SKM-1 treated with dmso at 0.1 percent for 144 hours (cell line): ENCODE measurements at regions not wholly inside any gene's neighbourhood (a gene's known extent, or its start where the extent isn't known, plus 50 kb on each side); places are given as distances from the start of the nearest gene placed in this dataset.

Experiments used
- DNase-seq: peaks from one replicate; lab custom pipeline; 2025; ENCODE audit not compliant: unreplicated experiment; lab: John Stamatoyannopoulos, UW

GRCh38 chr1:191636345-191636744 is 521.9 kb upstream of the RGS18 start:
- no peak for DNase-seq

GRCh38 chr1:191641420-191642260 is 516.6 kb upstream of the RGS18 start:
- DNase-seq = no peak

DNA sequence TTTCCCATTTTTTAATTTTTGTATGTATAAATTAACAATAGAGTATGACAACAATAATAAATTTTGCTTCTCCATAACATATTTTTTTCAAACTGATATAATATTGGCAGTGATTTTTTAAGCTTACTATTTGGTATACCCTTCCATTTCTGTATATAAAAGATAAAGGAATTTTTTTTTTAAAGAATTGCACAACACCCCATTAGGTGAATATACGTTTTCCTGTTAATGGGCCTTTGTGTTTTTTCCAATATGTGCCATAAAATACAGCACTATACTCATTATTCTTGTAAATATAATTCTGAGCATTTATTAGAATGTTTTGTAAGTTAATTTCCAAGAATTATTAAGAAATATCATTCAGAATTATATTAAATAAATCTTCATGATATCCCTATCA is 515.2 kb upstream of the RGS18 start:
- DNase-seq = no peak

GRCh38 chr1:191648939-191649338 is 509.3 kb upstream of the RGS18 start:
- no peak for DNase-seq

GRCh38 chr1:191662051-191662450 is 496.2 kb upstream of the RGS18 start:
- DNase-seq = no peak

DNA sequence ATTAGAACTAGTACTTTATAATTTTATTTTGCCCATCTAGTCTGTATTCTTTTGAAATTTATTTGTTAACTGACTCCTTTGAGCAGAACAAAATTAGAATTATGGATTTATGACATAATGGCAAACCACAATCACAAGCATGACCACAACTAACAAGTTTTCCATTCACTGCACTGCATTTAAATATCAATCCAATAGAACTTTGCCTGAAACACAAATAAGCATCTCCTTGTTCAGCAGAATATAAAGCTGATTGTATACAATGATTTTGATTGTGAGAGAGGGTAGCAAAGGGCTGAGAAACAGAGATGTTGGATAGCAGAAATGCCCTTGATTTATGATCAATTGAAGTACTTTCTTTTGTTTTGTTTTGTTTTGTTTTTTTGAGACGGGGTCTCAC is 495.5 kb upstream of the RGS18 start:
- DNase-seq = no peak

GRCh38 chr1:191668525-191668924 is 489.7 kb upstream of the RGS18 start:
- DNase-seq = no peak

DNA sequence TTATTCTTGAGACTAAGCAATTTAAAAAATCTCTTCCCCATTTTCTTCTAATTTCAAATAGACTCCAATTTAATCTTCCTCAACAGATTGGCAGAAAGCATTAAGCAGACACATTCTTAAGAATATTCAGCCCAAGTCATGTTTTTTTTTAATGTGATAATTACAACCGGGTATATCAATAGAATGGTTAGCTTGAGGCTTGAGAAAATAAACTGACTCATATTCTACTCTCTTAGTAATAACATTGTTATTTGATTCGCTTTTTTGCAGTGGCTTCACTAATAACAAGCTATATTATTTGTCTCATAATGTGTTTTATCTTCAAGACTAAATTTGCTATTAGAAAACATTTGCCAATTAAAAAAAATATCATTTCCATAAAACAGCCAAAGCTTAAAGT is 488.6 kb upstream of the RGS18 start:
- DNase-seq = no peak

DNA sequence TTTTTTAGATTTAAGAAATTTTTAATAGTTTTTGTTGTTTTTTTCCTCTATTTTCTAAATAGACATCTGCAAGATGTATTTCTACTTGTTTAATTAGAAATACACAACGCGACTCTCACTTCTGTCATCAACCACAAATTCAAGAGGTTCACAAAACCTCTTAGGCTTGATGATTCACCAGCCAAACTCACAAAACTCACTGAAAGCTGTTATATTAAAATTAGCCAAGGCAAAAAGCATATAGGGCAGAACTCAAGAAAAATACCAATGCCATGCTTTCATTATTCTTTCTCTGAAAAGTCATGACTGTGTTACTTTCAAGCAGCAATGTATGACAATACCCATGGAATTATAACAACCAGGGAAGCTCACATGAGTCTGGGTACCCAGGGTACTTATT is 487.0 kb upstream of the RGS18 start:
- DNase-seq = no peak

DNA sequence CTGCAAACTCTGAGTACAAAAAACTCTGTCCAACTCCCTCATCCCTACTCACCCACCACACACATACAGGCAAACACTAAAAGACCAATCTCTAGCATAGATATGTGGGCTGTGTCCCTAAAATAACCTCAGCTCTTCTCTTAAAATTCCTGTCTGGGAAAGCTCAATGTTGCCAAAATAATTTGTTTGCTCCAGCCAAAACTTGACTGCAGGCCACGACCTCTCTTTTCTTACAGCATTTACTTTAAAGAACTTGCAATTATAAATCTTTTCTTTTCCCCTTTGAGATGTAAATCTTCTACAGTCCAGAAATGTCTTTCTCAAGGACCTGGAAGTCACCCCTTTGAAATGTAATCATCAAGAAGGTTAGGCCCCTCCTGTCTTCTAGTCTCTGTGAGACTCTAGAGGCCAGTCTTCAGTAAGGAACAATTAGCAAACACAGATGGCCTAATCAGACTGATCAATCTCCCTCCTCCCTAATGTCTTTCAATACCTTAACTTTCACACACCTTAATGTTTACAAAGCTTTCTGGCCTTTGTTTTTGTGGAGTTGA is 483.6 kb upstream of the RGS18 start:
- DNase-seq = no peak

- no peak for DNase-seq
Observed at GRCh38 chr1:191675856-191676783, 482.1 kb upstream of the RGS18 start.

DNA sequence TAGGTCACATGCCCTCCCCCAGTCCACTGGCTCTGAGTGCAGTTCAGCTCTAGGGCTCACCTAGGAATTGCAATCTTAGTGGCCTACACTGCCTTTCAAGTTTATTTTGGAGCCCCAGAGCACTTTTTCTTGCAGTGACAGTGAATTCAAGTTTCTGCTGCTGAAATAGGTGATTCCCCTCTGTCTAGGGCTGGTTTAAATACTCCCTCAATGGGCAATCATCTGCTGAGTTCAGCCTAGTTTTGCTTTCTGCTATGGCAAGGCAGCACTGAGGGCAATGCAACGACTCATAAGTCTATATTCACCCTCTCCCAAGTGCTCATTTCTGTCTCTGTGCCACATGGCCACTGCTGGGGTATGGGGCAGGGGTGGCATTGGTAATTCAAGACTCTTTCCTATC is 472.6 kb upstream of the RGS18 start:
- no peak for DNase-seq

GRCh38 chr1:191687721-191688120 is 470.5 kb upstream of the RGS18 start:
- DNase-seq = no peak

GRCh38 chr1:191690931-191691330 is 467.3 kb upstream of the RGS18 start:
- DNase-seq = no peak

DNA sequence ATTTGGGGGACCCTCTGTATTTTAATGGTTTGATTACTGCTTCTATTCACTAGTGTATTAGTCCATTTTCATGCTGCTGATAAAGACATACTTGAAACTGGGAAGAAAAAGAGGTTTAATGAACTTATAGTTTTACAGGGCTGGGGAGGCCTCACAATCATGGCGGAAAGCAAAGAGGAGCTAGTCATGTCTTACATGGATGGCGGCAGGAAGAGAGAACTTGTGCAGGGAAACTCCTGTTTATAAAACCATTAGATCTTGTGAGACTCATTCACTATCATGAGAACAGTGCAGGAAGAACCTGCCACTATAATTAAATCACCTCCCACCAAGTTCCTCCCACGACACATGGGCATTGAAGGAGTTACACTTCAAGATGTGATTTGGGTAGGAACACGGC is 464.5 kb upstream of the RGS18 start:
- DNase-seq = no peak

GRCh38 chr1:191695865-191696264 is 462.4 kb upstream of the RGS18 start:
- DNase-seq = no peak

GRCh38 chr1:191696354-191696753 is 461.9 kb upstream of the RGS18 start:
- no peak for DNase-seq

DNA sequence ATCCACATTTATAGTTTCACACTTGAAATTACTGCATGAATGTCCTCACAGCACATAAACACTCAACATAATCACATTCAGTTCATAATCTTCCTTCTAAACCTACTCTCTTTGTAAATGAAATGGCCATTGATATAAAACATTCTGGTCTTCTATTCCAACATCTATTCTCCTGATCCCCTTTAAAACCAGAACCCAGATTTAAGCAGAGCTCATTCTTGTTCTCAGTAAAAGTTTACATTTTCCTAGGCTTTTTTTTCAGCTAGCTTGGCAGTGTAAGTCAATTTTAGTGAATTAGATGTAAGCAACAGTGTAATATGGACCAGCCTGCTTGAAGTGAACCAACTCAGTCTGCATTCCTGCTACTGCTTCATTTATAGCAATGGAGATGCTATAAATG is 460.7 kb upstream of the RGS18 start:
- no peak for DNase-seq

GRCh38 chr1:191698246-191698645 is 460.0 kb upstream of the RGS18 start:
- no peak for DNase-seq

DNA sequence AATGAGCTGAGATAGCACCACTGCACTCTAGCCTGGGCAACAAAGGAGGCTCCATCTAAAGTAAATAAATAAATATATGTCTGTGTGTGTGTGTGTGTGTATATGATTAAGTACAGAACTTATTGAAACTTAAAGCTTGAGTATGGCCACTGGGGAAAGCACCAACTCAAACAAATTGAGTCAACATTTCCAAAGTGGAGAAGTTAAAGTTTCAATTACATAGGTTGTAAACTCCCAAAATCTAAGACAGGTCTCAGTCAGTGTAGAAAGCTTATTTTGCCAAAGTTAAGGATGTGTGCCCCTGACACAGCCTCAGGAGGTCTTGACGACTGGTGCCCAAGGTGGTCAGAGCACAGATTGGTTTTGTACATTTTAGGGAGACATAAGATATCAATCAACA is 458.9 kb upstream of the RGS18 start:
- DNase-seq = no peak

DNA sequence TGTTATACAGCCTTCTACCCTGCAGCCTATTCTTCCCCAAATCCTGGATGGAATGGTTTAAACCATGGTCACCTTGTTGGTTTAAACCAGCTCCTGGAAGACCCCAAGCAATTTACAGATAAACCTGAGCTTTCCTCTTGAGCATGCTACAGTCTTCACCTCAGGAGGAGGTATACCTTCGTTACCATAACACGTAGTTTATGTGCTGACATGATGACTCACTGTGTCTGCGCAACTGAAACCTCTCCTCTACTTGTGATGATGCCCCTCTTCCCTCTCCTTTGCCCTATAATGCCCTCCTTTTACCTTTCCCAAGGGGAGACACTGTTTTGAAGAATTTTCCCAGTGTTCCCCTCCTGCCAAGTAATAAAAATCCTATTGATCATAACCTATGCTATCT is 457.3 kb upstream of the RGS18 start:
- DNase-seq = no peak

GRCh38 chr1:191702124-191702523 is 456.1 kb upstream of the RGS18 start:
- no peak for DNase-seq
